ENCODE measurements at regions not wholly inside any gene's neighbourhood (a gene's known extent, or its start where the extent isn't known, plus 50 kb on each side); places are given as distances from the start of the nearest gene placed in this dataset.

- DNase-seq: no peak
These were observed 68.5 kb downstream of the MYCN start for GRCh38 chr2:16008856-16009255.

DNA sequence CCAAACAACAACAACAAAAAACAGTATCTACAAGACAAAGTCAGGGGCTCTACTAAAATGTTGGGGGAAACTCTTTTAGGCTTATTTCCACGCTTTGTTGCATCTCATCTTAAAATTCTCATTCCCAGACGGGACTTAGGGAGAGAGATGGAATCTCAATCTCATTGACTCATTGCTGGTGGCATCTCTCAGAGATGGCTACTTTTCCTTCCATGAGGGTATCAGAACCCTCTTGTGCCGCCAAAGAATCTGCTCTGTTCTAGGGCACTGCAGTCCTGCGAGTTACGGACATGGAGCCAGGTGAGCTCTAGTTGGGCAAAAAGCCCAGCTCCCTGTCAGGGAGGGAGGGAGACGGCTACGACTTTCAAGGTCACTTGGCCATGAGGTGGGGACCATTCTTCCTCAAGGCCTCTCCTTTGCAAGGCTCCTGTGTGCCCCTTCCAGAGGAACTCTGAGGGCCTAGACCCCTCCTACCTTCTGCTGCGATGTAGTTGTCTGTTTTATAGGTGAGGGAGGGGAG lies 68.0 kb downstream of the MYCN start:
- DNase-seq: no peak

DNA sequence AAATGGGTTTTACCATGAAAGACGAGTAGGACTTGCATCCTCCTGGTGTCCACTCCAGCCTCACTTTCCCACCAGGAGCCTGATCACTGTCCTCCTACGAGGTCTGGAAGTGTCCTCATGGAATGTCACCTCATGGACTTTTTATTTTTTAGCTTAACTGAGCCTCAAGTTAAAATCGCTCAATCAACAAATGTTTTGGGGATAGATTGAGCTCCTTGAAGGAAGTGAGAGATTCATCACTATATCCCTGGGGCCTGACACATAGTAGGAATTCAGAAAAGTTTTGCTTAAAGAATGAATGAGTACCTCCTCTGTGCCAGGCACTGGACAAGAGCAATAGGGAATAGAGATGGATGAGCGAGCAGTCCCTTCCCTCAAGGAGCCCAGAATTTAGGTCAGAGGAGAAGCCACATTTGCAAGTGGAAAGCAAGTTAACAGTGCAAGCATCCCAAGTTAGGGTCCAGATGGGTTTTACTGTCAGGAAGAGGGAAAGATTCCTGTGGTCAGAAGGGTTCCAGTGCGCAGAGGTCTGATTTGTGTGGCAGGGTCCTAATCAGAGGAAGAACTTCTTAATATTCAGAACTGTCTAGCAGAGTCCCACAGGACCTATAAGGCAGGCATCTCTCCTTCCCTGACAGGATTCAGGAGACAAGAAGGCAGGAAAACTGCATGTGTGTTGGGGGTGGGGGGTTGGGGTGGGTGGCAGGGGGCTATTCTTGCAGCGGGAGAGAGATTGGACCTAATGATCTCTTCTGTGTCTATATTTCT lies 67.0 kb downstream of the MYCN start:
- DNase-seq: no peak

DNA sequence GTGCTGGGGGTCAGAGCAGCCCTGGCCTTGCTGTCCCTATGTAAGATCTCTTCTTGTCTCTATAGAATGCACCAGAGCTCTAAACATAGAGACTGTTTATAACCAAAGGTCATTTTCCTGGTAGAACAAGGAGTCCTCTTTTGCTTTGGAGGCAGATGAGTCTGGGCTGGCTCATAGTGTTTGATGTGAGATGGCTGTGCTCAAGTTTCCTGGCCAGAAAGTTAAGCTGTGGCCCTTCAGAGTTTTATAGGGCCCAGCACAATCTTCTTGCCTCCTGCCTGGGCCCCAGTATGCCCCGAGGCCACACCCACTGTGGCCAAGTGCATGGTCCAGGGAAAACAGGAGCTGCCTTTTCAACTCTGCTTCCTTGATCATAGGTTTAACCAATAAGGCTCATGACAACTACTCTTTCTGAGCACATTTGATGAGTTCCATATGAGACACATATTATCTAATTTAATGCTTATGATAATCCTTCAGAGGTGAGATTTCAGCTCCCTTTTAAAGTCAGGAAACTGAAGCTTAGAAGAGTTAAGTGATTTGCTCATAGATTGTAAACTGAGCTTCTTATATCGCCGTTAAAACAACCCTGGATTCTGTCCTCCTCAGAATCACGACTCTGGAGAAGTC lies 66.3 kb downstream of the MYCN start:
- DNase-seq: no peak

DNA sequence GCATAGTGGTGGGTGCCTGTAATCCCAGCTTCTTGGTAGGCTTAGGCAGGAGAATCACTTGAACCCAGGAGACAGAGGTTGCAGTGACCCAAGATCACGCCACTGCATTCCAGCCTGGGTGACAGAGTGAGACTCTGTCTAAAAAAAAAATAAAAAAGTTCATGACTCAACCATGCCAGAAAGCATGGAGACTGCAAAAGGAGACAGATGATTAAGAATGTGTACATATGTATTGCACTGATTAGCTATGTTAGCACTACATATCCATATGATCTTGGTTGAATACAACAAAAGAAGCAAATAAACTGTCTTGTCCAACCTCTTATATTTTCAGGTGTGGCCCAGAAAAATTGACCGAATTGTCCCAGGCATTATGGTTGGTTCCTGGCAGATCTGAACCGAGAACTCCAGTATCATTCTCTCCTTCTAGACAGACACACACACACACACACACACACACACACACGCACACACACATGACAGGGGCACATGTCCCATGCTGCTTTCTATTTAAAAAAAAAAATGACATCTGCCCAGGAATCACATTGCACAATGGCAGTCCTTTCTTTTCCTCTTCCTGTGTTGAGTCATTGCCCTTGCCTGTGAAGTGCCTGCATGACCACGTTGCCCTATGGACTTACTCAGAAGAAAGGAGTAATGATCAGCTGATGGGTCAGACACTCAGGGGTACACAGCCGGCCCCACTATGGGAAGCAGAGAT lies 65.6 kb downstream of the MYCN start:
- DNase-seq: no peak

DNA sequence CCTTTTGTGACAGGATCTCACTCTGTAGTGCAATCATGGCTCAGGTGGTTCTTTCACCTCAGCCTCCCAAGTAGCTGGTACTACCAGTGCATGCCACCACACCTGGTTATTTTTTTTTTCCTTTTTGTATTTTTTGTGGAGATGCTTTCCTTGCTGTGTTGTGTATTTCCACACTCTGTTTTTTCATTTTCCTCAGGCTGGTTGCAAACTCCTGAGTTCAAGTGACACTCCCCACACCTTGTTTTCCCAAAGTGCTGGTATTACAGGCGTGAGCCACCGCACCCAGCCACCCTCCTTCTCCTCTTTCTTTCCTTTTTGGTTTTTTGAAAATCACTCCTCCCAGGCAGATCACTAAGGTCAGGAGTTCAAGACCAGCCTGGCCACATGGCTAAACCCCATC lies 65.0 kb downstream of the MYCN start:
- no peak for DNase-seq

GRCh38 chr2:16003809-16004208 lies 63.5 kb downstream of the MYCN start:
- DNase-seq: no peak

- no peak for DNase-seq
These were observed 62.8 kb downstream of the MYCN start for GRCh38 chr2:16003152-16003551.

DNA sequence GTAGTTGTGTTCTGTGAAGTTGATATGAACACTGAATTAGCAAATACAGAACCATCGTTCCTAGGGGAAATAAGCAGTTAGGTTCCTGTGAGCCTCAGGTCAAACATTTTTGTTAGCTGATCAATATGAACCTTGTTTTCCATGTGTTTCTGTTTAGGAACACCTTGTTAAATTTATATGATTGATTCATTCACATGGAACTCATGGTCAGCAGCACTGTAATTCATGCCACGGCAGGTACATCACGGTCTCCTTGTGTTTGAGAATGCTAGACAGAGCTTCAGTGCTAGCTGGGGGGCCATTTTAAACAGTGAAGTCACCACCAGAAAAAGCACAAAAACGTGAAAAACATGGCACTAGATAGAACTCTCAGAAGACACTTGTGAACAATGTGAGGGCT lies 62.2 kb downstream of the MYCN start:
- no peak for DNase-seq

DNA sequence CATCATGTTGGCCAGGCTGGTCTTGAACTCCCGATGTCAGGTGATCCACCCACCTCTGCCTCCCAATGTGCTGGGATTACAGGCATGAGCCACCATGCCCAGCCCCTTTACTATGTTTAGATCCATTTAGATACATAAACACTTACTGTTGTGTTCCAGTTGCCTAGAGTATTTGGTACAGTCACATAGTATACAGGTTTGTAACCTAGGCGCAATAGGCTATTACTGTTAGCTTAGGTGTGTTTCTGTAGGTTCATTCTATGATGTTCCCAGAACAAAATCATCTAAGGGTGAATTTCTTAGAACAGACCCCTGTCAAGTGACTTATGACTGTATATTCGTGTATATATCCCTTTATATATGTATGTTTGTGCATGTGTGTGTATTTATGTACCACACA lies 61.8 kb downstream of the MYCN start:
- no peak for DNase-seq

DNA sequence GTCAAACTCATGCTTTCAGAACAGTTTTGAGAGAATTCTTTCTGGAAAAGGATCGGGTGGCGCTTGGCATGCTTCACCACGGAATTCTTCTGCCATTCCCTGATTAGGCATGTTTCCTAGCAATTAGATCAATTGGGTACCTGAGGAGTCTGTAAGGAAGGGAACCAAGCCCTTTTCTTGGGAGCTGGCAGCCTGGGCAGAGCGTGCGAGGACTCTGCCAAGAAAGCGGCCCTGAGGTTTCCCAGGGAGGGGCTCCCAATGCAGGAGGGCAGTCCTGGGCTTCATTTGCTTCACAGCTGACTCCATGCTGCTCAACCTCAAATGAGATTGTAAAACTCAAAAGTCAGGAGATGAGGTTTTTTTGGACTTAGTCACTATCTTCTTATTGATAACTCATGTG lies 60.3 kb downstream of the MYCN start:
- no peak for DNase-seq

- DNase-seq: no peak
These were observed 59.5 kb downstream of the MYCN start for GRCh38 chr2:15999596-16000469.

DNA sequence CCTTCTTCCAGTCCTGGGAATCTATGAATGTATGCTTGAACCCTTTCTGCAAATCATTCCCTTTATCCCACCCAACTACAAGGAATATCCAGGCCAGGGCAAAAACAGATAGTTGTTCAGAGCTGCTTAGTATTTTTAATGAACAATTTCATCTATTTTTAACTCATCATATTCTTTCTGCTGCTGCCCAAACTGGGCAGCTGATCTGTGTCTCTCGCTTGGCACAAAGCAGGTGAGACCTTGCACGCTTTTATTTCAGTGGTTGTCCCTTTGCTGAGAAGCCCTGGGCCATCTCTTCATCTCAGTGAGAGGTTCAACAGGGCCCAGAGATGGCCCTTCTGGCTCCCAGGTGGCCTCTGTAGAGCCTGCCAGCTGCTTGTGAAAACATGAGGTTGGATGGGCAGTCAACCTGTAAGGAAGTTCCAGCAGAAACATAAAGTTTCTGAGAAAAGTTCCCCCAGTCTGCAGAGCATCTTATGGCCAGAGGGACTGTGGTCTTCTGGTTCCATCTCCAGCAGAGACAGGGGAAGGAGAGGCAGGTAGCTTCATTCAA lies 57.5 kb downstream of the MYCN start:
- no peak for DNase-seq

GRCh38 chr2:15996536-15997423 lies 56.4 kb downstream of the MYCN start:
- no peak for DNase-seq
